ENCODE measurements at regions not wholly inside any gene's neighbourhood (a gene's known extent, or its start where the extent isn't known, plus 50 kb on each side); places are given as distances from the start of the nearest gene placed in this dataset.
A peak's percentile ranks its signal among the peaks of the same experiment; 100 is the strongest.
"Not testable (repeated sequence)": the region's sequence is repeated elsewhere in the genome, so short reads cannot be mapped to it uniquely, and the experiment has no call there.

DNA sequence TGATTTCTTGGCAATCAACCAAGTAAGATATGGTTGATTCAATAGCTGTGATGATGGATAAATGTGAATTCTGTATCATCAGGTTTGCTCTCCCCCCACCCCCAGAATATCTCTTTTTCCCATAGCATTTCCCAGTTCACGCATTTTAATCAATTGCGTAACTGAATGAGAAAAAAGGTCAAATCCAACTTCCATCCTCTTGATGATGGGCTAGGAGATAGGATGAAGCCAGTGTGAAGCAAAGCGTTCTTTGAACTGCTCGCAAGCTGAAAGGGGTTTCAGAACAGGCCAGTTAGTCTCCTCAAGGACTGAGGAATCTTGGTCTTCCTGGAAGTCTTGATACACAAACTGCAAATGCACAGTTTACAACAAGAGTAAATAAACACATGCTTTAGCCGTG is 94.5 kb upstream of the ARMC3 start:
- Mint-ChIP-seq H3K36me3 (ENCODE audit: low read depth) (no peaks in the 10 kb centered on the region), H3K4me1 (peaks cover 21% of the 10 kb centered on the region), H3K9me3 (peaks cover 10% of the 10 kb centered on the region), H3K27me3 (ENCODE audit: low read depth) (no peaks in the 10 kb centered on the region), H3K4me3 (no peak overlapping the region), H3K27ac (ENCODE audit: unreplicated experiment) (peak overlapping the region; percentile 51)
- TF ChIP-seq, protein P1, sequence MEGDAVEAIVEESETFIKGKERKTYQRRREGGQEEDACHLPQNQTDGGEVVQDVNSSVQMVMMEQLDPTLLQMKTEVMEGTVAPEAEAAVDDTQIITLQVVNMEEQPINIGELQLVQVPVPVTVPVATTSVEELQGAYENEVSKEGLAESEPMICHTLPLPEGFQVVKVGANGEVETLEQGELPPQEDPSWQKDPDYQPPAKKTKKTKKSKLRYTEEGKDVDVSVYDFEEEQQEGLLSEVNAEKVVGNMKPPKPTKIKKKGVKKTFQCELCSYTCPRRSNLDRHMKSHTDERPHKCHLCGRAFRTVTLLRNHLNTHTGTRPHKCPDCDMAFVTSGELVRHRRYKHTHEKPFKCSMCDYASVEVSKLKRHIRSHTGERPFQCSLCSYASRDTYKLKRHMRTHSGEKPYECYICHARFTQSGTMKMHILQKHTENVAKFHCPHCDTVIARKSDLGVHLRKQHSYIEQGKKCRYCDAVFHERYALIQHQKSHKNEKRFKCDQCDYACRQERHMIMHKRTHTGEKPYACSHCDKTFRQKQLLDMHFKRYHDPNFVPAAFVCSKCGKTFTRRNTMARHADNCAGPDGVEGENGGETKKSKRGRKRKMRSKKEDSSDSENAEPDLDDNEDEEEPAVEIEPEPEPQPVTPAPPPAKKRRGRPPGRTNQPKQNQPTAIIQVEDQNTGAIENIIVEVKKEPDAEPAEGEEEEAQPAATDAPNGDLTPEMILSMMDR (conservative IDR thresholded peaks at IDR 0.05), result no peak
- no peak for DNase-seq (ENCODE audit: low read depth, low spot score)

DNA sequence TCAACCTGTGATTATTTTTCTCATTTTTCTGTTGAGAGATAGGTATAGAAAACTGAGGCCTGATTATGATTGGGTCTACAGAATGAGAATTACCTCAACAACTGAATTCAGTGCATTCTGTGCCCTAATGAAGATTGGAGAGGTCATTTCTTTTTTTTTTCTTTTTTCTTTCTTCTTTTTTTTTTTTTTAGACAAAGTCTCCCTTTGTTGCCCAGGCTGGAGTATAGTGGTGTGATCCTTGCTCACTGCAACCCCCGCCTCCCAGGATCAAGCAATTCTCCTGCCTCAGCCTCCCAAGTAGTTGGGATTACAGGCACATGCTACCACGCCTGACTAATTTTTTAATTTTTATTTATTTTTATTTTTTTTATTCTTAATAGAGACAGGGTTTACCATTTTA is 95.0 kb upstream of the ARMC3 start:
- Mint-ChIP-seq H3K4me1 (peaks cover 21% of the 10 kb centered on the region), H3K36me3 (ENCODE audit: low read depth) (no peaks in the 10 kb centered on the region), H3K27me3 (ENCODE audit: low read depth) (no peaks in the 10 kb centered on the region), H3K27ac (ENCODE audit: unreplicated experiment) (no peak overlapping the region), H3K9me3 (peaks cover 10% of the 10 kb centered on the region), H3K4me3 (no peak overlapping the region)
- no peak for DNase-seq (ENCODE audit: low read depth, low spot score)
- TF ChIP-seq, protein P1 (conservative IDR thresholded peaks at IDR 0.05), result no peak

DNA sequence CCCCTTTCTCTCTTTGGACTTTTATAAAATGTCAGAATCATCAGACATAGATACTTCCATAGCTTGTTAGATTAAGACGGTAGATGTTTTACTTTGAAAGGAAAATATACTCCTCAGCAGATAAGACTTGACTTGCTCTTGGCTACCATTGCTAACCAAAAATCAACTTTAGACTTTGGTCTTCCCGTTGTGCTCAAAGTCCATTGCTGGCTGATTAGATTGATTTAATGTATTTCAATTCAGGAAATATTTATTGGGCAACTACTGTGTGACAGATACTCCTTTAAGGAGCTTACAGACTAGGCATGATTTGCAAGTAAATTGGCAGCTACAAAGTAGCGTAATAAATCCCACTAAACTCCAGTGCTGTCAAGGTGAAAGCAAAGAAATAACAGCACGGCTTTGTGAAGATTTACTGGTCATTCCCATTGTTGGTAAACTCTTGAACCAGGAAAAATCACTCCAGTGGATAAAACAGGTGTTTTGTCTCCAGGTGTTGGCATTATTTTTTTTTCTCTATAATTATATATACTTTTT is 95.7 kb upstream of the ARMC3 start:
- no peak overlapping the region for H3K27ac Mint-ChIP-seq (ENCODE audit: unreplicated experiment)
- peaks cover 21% of the 10 kb centered on the region for H3K4me1 Mint-ChIP-seq
- DNase-seq (ENCODE audit: low read depth, low spot score), result no peak
- no peak overlapping the region for H3K4me3 Mint-ChIP-seq
- no peaks in the 10 kb centered on the region for H3K27me3 Mint-ChIP-seq (ENCODE audit: low read depth)
- H3K9me3 Mint-ChIP-seq, result peaks cover 6% of the 10 kb centered on the region
- H3K36me3 Mint-ChIP-seq (ENCODE audit: low read depth), result no peaks in the 10 kb centered on the region
- TF ChIP-seq, protein P1 (conservative IDR thresholded peaks at IDR 0.05), result no peak

DNA sequence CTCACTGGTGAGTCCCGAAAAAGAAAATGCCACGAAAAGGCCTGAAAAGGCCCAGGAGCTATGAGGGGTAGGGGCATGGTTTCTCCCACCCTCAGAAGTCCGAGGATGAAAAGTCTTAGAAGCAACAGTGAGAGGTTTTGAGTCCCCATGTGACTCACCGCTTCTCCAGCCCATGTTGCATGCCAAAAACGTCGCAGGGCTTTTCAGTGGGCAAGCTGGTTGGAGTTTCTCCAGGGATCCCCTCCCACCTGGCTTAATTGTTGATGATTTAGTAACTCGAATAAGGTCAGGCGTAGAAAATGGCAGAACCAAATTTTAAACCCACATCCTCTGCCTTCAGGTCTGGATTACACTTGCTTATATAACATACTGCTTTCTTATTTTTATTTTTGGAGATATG is 96.3 kb upstream of the ARMC3 start:
- H3K4me3 Mint-ChIP-seq, result no peak overlapping the region
- peaks cover 6% of the 10 kb centered on the region for H3K9me3 Mint-ChIP-seq
- H3K4me1 Mint-ChIP-seq, result peaks cover 21% of the 10 kb centered on the region
- H3K27me3 Mint-ChIP-seq (ENCODE audit: low read depth), result no peaks in the 10 kb centered on the region
- H3K36me3 Mint-ChIP-seq (ENCODE audit: low read depth), result no peaks in the 10 kb centered on the region
- TF ChIP-seq, protein P1 (conservative IDR thresholded peaks at IDR 0.05), result no peak
- no peak overlapping the region for H3K27ac Mint-ChIP-seq (ENCODE audit: unreplicated experiment)
- DNase-seq (ENCODE audit: low read depth, low spot score), result no peak

DNA sequence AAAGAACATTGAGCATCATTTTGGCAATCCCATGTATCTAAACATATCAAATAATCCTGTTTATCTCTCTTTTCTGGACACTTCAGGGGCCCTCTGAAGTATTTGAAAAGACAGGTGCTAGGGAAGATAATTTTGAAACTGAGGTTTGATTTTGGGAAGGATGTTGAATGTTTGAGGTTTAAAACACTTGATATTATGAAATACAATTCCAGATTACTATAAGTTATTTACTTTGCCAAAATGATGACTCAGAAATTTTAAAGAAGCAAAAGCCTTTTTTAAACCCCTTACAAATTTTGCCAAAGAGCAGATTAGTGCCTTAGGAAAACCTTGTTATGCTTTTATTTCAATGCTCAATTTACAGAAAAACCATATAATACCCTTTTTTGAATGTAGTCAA is 99.1 kb upstream of the ARMC3 start:
- not testable (repeated sequence) for H3K27ac Mint-ChIP-seq (ENCODE audit: unreplicated experiment); H3K4me3 Mint-ChIP-seq; DNase-seq (ENCODE audit: low read depth, low spot score); H3K27me3 Mint-ChIP-seq (ENCODE audit: low read depth); H3K36me3 Mint-ChIP-seq (ENCODE audit: low read depth)
- Mint-ChIP-seq H3K4me1 (peaks cover 23% of the 10 kb centered on the region), H3K9me3 (peaks cover 11% of the 10 kb centered on the region)

DNA sequence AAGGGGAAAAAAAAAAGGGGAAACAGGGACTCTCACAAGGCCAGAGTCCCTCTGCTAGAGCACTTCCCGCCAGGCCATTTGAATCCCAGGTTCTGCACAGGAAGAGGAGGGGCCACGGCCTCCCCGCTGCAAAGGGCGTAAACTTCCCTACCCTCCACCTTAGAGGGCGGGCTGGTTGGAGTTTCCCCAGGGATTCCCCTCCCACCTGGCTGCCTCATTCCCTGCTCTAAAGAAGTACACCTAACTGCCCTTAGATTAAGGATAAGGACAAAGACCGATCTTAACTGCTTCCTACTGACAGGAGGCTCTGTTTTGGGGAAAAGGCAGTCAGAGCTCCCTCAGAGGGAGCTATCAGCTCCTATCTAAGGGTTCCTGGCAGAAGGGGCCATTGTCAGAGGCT is 102.0 kb upstream of the ARMC3 start:
- TF ChIP-seq, protein P1 (conservative IDR thresholded peaks at IDR 0.05), result no peak
- peaks cover 9% of the 10 kb centered on the region for H3K9me3 Mint-ChIP-seq
- H3K4me1 Mint-ChIP-seq, result peaks cover 12% of the 10 kb centered on the region
- no peak overlapping the region for H3K27ac Mint-ChIP-seq (ENCODE audit: unreplicated experiment)
- peaks cover 4% of the 10 kb centered on the region for H3K36me3 Mint-ChIP-seq (ENCODE audit: low read depth)
- H3K27me3 Mint-ChIP-seq (ENCODE audit: low read depth), result no peaks in the 10 kb centered on the region
- DNase-seq (ENCODE audit: low read depth, low spot score), result no peak
- no peak overlapping the region for H3K4me3 Mint-ChIP-seq

Measured in neural crest cell (in vitro differentiated cells).